NOMO-1 treated with DMSO at 0.1 percent for 48 hours (cell line): ENCODE measurements at regions not wholly inside any gene's neighbourhood (a gene's known extent, or its start where the extent isn't known, plus 50 kb on each side); places are given as distances from the start of the nearest gene placed in this dataset.

Experiments used
- DNase-seq: peaks from one replicate; lab custom pipeline; 2025; ENCODE audit not compliant: unreplicated experiment; lab: John Stamatoyannopoulos, UW

DNA sequence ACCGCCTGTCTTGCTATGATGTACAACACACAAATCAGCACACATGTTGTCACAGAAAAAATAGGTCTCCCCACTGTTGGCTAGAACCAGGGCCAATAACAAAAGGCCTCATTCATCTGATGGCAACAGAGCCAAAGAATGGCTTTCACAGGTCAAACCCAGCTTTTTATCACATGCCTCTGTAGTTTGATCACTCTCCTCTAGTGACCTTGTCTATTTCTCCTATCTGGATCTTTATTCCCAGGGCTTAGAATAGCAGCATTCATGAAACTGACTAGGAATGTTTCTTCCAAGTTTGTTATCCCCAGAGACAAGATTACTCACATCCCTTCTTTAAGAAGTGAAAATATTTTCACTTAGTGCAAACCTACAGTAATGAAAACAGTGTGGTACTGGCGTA lies 285.8 kb upstream of the GYPC start:
- DNase-seq, result no peak

DNA sequence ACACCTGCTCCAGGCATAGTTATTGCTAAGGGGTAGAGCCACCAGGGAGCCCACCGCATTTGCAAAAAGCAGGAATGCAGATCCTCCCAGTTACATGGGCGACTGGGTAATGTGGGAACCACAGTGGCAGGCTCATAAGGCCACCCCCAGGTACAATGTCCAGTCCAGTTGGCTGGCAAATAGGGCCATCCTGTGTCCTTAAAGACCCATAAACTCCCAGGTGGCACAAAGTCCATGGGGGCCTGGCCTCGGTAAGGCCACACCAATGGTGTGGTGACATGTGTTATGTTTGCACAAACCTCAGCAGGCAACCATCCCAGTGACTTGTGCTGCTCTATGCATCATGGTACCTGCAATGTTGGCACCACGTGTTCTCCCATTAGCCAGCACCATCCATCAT lies 283.6 kb upstream of the GYPC start:
- no peak for DNase-seq

DNA sequence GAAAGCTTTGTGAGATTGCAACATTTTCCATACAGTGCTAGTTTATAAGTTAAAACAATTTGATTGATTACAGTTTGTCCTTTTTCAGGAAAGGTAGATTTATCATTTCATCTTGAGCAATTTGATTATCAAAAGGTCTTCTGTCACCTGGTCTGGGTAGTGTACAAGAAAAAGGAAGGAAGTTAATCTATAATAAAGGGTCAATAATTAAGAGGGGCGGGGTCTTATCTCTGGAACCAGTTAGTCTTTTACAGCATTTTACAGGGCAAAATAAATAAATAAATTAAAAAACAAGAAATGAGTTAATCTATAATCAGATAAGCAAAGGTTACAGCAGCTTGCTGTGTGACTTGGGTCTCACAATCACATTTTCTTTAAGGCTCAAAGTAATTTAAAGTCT lies 277.8 kb upstream of the GYPC start:
- DNase-seq, result no peak

DNA sequence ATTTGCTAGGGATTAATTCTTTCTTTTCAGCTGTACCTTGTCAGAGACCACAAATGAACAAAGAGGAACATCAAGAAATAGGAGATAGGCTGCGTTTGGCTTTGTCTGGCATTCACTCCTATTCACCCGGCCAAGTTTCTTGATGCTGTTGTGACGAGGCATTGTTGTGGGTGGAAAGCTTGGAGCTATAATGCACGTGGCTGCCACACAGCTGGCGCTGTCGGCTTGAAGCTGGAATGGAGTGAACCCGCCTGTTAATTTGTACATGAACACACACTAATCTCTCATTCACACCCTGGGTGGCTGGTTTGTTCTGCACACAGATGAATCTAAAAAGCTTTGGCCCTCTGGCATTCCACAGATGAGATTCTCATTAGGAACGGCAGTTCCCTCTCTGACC lies 274.9 kb upstream of the GYPC start:
- DNase-seq, result no peak

DNA sequence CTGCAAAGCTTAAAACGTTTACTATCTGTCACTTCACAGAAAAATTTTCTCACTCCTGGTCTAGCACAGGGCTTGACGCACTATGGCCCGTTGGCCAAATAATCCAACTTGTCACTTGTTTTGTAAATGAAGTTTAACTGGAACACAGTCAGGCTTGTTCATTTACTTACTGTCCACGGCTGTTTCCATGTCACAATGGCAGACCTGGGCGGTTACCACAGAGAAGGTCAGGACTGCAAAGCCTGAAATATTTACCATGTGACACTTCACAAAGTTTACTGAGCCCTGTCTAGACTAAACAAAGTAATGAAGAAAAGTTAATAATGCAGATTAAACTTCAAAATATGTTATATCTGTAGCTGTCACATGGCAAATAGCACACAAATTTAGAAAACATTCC lies 273.0 kb upstream of the GYPC start:
- no peak for DNase-seq

DNA sequence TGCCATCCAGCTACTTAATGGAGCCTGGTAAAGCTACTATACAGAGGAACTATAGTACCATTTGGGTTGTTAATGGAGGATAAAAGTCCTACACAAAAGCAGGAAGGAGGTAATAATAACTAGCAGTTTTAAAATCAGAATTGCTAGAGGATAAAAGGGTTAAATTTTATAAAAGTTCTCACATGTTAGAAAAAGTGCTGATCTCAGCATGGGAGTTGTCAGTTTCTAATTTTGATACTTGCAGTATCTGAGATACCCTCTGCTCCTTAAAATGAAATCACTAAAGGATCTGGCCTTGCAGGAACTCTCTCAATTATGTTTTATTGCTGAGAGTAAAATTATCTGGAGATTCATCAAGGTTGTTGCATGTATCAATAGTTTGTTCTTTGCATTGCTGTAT lies 272.2 kb upstream of the GYPC start:
- no peak for DNase-seq

DNA sequence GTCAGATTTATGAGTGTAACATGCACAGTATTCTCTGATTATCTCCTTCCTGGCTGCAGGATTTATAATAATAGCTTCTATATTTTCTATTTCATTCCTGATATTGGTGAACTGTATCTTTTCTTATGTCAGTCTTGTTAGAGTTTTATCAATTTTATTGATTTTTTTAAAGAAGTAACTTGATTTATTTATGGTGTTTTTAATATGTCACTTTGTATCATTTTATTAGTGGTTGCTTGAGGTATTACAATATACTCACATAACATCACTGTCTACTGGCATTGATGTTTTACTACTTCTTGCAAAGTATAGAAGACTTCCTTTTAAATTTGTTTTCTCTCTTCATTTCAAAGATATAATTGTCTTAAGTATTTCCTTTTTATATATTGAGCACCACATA lies 270.5 kb upstream of the GYPC start:
- no peak for DNase-seq

DNA sequence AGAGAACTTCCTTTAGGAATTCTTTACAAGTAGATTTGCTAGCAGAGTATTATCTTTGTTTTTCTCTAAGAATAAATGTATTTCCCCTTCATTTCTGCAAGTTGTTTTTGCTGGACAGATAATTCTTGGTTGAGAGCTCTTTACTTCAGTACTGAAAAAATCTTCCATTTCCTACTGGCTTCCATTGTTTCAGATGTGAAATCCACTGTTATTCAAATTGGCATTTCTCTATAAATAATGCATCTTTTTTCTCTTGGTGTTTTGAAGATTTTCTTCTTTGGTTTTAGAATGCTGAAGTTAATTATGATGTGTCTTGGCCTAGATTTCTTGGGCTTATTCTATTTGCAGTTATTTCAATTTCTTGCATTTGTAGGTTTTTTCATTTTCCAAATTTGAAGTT lies 270.0 kb upstream of the GYPC start:
- DNase-seq, result no peak

DNA sequence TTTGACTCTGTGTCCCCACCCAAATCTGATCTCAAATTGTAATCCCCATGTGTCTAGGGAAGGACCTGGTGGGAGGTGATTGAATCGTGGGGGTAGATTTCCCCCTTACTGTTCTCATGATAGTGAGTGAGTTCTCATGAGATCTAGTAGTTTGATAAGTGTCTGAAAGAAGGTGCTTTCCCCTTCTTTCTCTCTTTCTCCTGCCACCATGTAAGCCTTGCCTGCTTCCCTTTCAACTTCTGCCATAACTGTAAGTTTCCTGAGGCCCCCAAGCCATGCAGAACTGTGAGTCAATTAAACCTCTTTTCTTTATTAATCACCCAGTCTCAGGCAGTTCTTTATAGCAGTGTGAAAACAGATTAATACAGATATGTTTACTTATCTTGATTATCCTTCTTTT lies 266.5 kb upstream of the GYPC start:
- no peak for DNase-seq

DNA sequence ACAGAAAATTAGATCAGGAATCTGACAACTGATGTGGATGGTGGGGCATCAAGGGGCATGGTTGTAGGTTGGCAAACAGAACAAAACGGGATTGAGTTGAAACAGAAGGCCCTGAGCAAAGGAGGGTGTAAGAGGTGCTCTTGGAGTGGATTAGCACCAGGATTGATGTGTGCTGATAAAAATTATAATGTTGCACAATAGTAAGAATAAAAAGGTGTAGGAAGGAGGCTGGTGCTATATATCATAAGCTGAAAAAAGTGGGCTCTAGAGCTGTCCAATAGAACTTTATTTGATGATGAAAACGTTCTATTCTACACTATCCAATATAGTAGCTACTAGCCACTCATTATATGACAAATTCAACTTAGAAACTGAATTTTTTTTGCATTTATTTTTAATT lies 263.1 kb upstream of the GYPC start:
- DNase-seq, result no peak

DNA sequence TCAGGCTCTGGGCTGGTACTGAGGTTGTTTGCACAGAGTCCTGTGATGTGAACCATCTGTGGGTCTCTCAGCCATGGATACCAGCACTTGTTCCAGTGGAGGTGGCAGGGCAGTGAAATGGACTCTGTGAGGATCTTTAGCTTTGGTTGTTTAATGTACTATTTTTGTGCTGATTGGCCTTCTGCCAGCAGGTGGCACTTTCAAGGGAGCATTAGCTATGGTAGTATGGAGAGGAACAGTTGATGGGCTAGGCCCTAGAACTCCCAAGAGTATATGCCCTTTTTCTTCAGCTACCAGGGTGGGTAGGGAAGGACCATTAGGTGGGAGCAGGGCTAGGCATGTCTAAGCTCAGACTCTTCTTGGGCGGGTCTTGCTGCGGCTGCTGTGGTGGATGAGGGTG lies 257.0 kb upstream of the GYPC start:
- no peak for DNase-seq

DNA sequence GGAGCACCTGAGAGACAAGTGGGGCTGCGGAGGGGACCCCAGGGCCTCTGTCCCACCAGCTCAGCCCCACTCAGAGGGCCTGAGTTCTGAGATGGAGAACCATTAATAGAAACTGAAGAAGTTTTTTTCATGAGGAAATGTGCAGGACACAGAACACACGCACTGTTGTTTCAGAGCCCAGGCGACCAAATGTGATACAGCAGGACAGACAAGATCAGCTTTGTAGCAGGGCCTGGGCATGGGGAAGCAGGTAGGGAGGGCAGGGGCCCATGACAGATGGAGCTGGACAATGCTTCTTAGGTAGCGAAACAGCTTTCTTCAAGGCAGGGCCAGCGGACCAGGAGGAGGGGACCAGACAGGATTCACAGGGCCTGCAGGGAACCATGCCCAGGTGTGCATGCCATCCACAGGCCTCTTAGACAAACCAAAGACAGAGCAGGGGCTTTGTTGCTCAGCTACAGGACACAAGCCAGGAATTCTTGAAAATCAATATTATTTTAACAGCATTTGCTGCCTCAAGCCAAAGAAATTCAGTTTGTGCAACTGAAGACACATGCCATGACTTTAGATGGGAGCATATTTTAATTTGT lies 252.8 kb upstream of the GYPC start:
- DNase-seq, result no peak

DNA sequence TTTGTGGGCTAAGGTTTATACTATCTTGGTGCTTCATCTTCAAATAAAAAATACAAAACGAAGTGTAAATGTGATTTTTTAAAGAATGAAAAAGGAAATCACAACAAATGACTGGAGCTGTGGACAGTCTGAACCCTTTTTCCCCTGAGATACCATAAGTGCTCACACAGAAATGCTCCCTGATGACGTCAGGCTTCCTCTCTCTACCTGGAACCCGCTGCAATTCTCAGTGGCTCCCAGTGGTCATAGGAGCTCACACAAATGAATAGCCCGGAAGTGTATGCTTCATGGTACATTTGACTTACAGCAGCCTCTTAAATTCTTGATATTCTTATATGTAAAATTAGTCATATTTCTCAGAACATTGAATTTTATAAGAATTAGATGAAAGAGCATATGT lies 249.7 kb upstream of the GYPC start:
- DNase-seq, result no peak

DNA sequence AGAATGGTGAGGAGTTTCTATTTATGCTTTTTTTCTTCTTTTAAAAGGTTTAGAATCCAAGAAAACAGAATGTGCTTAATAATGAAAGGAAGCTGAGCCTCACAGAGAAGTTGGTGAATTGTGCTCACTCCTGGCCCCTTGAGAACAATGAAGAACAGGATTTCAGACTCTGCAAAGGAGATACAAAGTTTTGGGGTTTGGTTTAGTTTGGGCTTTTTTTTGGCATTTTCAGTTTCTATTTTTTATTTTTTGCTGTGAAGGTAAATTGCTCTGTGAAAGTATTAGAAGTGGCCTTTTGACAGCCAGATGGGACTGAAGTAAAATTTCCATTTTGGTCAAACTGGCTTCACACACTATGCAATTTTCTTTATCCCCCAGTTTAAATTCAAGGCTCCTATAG lies 247.3 kb upstream of the GYPC start:
- DNase-seq, result no peak

DNA sequence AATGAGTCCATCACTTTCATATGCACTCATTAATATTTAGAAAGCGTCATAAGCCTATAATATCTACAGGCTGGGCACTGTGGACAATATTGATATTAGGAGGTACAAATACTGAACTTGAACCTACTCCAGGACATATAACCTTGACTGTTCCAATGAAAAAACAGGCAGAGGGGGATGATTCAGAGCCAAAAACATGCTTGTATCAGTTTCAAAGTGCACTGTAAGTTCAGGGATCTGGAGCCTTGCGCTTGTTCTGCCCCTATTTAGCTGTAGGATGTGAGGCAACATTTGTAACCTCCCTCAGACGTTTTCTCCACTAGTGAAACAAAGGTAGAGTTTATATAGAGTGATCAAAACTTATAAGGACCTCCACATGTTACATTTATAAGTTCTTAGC lies 246.1 kb upstream of the GYPC start:
- no peak for DNase-seq

DNA sequence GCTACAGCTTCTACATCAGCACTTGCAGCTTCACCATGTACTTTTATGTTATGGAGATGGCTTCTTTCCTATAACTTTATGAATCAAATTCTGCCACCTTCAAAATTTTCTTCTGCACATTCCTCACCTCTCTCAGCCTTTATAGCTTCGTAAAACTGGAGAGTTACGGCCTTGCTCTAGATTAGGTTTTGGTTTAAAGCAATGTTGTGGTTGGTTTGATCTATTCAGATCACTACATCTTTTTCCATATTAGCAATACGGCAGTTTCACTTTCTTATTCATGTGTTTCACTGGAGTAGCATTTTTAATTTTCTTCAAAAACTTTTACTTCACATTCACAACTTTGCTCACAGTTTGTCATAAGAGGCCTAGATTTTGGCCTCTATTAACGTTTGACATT lies 242.9 kb upstream of the GYPC start:
- DNase-seq, result no peak

DNA sequence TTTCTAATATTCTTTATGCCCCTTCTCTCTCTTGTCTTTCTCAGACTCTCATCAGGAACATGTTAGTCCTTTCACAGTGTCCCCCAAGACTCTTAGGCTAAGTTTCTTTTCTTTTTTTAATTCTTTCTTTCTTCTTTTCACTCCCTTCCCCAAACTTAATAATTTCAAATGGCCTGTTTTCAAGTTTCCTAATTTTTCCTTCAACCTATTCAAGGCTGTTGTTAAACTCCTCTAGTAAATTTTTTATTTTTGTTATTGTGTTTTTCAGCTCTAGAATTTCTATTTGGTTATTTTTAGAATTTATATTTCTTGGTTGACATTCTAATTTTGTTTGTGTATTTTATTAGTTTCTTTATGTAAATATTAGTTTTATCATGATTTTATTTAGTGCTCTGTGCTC lies 236.6 kb upstream of the GYPC start:
- no peak for DNase-seq

DNA sequence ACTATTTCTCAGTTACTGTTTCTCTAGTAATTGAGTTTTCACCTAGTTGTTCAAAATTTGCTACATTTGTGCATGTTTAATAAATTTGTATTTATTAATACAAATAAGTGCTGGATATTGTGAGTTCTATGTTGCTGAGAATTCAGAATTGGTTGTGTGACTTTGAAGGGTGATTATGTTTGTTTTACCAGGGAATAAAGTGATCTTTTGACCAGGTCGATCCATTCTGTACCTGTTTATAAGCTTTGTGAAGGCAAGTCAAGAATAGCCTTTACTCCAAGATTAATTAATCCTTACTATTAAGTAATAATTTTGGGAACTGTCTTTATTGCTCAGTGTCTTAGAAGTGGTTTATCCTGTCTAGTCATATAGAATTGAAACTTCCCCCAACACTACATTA lies 230.0 kb upstream of the GYPC start:
- no peak for DNase-seq

DNA sequence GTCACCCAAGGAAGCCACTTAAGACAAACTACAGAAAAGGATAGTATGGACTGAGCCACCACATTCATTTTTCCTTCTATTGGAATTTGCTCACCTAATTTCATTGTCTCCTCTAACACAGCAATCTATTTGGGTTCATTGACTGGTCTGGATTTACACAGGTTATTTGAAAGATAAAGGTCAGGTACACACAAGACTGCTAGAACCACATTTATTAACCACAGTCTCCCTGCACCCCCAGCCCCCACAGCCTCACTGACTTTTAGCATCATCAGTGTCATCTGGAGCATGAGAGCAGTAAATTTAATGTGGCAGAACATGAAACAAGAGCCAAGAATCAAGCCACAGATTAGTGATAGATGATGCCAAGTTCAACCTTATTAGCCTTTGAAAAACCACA lies 226.9 kb upstream of the GYPC start:
- no peak for DNase-seq

DNA sequence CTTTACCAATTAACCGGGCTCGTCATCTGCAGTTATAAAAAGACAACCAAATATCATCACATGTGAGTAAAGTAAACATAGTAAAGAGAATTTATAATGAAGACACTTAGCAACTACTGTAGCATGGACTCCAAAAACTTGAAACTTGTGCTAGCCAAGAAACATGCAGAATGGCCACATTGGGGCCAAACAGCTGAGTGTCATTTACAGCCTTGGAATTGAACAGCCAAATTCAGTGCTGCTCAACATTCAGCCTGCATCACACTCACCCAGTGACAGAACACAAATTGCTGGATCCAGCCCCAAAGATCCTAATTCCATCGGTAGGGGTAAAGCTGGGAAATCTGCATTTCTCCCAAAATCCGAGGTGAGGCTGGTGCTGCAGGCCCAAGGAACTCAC lies 224.8 kb upstream of the GYPC start:
- DNase-seq, result no peak

DNA sequence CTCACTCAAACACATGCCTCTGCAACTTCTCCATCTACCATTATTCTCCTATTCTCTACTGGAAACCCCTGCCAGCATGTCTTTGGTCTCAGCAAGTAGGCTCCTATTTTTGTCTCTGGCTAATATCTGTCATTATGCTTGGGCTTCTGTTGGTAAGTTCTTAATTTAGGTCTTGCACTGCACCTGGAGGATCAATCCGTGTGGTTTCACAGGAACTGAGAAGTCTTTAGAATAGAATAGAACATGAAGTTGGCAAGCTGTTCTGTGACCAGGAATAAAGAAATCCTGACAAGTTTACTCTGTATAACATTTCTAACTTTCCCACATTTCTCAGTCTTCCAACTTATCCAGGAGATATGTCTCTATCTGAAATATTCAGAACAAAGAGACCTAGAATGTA lies 219.5 kb upstream of the GYPC start:
- DNase-seq, result no peak

DNA sequence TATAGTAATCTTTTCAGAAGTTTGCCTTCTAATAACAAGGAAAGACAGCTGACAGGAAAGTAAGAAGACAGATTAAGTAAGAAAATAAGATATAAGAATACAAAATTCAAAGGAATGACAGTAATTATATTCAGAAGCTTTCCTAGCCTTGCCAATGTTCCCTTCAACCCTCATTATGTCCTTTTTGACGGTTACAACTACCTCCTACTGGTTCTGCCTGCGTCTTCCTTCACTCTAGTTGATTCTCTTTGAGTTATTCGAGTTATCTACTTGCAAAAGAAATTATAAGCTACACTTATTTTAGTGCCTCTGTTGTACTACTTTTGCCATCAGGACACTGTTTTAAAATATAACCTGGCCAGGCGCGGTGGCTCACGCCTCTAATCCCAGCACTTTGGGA lies 218.9 kb upstream of the GYPC start:
- no peak for DNase-seq

DNA sequence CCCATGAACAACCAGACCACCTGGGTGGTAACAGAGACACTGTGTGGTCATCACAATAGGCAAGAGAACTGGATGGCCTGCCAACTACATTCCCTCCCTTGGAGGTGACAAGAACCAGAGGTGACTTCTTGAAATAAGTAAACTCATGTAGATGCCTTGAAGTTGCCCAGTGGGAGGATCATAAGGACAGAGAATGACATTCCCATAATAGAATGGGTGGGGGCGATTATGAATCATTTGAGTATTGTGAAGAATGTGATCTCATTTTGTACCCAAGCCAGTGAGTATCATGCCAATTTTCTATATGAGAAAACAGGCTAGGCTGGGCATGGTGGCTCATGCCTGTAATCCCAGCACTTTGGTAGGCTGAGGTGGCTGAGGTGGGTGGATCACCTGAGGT lies 211.4 kb upstream of the GYPC start:
- DNase-seq, result no peak

DNA sequence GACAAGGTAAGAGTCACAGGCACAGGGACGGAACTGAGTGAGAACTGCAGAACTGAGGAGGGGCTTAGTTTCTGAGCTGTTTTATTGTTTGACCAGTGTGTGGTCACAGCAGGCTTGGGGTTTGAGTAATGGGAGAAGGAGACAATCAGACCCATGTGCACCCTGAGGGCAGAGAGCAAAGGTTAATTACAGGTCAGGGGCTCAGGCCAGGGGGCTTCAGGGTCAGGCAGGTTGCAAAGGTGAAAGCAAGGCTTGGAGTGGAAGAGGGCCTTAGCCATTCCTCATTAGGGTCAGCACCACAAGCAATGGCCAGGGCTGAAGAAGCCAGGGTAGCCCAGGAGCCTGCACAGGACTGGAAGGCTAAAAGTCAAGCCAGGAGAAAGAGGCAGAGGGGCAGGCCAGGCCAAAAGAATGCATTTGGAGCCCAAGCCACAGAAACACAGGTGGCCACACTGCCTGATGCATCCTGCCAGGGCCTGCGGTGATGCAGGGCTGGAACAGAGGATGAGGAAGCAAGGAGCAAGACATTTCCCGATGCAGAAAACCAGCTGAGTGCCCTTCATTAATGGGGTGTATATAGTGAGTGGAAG lies 209.8 kb upstream of the GYPC start:
- DNase-seq, result no peak
